HG03135 (cell line): ENCODE measurements at regions not wholly inside any gene's neighbourhood (a gene's known extent, or its start where the extent isn't known, plus 50 kb on each side); places are given as distances from the start of the nearest gene placed in this dataset.
"Not testable (repeated sequence)": the region's sequence is repeated elsewhere in the genome, so short reads cannot be mapped to it uniquely, and the experiment has no call there.

Experiments used
- ATAC-seq: cut with Tn5 transposase; IDR thresholded peaks from one replicate; pipeline ENCODE4 v1.9.1; 2021; ENCODE audit warnings: mild to moderate bottlenecking, moderate library complexity; ENCODE audit not compliant: unreplicated experiment

DNA sequence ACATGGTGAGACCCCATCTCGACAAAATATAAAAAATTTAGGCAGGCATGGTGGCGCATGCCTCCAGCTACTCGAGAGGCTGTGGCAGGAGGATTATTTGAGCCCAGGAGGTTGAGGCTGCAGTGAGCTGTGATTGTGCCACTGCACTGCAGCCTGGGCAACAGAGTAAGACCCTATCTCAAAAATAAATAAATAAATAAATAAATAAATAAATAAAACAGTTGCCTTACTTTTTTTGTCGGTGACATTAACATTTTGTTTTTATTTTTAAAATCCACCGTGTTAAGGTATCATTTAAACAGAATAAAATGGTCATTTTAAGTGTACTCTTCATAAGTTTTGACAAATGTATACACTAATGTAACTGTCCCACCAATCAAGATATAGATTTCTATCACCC is 57.0 kb downstream of the RASL11A start:
- no peak for ATAC-seq

DNA sequence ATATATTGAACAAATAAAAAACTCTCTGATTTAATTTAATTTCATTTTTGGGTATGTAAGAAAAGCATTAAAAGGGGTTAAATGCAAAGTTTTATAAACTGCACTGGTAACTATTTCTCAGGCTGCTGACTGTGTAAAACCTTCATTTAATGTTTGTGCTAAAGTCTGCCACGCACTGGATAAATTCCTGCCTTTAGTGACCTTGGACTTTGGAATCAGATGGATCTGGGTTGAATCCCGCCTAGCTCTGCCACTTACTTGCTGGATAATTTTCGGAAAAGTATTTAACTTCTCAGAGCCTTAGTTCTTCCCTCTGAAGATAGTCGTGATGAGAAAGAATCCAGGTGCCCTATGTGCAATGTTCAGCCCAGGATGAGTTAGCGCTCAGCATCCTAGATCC is 58.6 kb downstream of the RASL11A start:
- no peak for ATAC-seq

DNA sequence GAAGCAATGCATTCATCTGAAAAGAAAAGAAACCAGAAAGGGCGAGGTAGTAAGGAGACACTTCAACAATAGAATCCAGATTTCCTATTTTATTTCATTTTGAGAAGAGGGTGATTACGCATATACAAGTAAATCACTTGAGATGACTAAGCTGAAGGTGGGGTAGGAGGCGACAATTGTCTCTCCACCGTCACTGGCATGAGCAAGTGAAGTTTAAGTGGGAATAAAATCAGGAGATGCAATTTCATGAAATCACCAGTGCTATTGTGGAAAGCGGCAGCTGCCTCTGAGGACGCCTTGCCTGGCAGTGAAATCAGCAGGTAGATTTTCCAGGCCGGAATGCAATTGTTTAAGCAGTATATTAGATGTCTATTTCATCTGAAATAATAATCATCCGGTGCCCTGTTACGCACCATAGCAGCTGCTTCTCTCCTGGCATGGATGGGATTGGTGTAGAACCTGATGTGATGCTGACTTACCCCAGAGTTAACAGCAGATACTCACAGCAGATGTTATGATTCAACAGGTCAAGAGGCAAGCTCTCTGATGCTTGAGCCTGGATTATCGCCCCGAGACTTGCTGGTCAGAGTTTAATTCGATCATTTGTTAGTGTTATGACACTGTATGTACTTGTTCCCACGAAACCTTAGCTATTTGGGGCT is 64.3 kb downstream of the RASL11A start:
- ATAC-seq, result no peak

DNA sequence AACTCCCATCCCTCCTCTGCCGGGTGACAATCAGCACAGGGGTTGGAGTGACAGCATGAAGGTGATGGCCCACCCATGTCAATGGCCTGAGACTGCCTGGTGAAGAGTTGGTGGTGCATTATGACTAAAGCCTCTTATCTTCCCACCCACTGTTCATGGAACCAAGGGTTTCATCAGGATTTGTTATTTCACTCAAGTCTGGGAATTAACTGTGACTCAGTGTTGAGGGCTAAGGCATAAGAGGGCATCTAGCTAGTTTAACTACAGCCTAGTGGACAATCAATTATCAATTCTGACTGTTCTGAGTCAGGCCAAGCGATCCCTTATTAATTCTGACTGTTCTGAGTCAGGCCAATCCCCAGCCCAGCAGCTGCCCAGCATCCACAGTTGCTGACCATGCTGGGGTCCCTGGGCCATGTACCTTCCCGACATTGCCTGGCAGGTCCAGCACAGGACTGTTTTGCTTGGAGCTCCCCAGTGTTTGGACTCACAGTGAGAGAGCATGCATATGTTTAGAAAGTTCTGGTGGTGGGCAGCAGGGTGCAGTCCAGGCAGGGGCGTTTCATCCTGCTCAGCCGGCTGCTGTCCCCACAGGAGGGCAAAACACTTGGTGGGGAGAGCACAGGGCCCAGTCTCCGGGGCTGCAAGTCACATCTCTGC is 65.5 kb downstream of the RASL11A start:
- ATAC-seq, result no peak

DNA sequence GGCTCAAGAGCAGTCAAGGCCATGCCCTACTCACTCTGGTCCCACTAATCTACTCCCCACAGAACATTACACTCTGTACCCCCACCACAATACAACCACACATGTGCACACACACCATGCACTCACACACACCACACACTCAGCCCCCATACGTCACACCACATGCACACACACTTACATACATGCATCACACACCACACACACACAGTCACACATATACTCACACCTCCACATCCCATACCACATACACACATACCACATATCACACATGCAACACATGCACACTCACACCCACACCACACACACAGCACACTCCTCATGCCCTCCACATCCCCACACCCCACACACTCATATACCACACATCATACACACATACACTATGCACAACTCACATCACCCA is 67.6 kb downstream of the RASL11A start:
- no peak for ATAC-seq

DNA sequence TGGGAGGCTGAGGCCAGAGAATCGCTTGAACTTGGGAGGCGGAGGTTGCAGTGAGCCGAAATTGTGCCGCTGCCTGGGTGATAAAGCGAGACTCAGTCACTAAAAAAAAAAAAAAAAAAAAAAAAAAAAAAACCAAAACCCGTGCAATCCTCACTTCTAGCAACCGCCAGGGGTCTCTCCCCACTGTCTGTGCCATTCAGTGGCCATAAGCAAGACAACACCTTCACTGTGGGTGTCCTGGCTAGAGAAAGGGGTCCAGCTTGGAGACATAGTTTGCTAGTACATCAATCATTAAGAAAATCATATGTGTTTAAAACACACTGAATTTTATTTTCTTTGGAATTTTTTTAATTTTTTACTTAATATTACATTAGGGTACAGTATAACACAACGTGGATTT is 68.2 kb downstream of the RASL11A start:
- no peak for ATAC-seq

DNA sequence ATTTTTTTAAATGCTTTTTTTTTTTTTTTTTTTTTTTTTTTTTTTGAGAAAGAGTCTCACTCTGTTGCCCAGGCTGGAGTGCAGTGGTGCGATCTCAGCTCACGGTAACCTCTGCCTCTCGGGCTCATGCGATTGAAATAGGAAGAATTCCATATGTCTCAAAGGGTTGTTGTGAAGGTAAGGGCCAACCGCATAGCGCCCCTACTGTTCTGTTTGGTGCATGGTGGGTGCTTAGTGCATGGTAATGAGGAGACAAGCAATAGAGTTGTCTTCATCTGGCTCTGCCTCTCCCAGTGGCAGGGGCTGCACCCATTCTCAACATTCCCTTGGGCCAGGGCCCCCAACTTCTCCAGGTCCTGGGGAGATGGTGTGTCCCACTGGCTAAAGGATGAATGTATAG is 68.7 kb downstream of the RASL11A start:
- ATAC-seq, result no peak

DNA sequence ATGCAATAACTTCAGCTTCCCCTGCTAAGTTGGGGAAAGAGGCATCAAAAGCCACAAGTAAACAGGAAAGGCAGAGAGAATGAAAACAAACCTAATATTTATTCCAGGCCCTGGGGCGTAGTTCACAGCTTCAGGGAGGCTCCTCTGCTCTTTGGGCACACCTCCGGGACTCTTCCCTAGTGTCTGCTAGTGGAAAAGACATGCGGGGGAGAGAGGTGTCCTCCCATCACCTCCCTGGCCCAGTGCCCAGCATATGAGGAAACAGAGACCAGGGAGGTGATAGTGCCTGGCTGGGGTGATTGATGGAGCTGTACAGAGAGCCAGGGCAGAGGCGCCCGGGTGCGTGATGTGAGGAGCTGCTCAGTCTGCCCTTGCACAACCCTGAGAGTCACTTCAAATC is 71.0 kb downstream of the RASL11A start:
- no peak for ATAC-seq

DNA sequence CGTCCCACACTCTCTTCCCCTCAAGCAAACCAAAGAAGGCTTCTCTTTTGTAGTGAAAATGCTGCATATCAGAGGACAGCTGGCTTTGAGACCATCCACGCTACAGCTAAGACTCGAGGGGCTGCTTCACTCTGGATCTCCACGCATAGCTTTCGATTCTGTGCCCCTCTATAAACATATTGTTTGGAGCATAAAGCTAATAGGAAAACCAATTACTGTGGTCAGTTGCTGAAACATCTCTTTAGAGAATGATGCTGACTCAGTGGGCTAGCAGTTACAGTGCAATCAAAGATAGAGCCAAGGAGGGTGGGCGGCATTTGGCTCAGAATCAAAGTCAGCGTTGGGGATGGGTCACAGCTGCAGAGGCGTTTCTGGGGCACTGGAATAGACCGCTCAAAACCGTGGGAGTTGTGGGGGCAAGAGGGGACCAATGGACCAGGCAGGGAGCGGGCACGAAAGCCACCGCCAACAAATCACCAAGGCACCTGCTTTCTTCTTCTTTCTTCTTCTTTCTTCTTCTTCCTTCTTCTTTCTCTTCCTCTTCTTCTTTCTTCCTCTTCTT is 76.7 kb downstream of the RASL11A start:
- no peak for ATAC-seq

DNA sequence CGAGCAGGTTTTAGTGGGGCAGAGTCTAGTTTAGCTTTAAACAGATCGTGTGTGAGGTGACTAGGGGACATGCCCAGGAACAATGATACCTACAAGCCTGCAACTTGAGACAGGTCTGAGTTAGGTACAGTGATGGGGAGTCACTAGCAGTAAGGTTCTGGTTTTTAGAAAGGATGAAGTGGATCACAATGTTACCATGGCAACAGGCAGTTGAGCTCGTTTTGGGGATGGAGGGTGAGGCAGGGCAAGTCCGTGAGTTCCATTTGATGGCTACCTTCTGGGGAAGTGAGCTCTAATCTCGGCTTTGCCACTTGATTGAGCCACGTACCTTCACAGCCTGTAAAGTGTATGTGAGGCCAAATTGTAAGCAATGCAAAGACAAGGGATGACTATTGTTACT is 76.0 kb upstream of the GTF3A start:
- no peak for ATAC-seq

DNA sequence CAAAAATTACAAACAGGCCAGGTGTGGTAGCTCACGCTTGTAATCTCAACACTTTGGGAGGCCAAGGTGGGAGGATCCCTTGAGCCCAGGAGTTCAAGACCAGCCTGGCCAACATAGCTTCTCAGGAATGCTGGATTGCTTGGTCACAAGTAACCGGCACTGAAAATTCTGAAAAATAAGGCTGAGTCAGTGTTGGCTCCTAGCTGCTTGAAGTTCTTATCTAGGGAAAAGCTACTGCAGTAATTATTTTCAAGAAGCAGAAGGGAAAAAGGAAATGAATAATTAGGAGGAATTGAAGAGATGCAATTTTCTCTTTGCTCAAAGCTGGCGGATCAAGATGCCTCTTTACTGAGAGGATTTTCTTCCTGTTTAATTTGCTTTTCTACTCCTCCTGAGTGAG is 75.0 kb upstream of the GTF3A start:
- ATAC-seq, result no peak

DNA sequence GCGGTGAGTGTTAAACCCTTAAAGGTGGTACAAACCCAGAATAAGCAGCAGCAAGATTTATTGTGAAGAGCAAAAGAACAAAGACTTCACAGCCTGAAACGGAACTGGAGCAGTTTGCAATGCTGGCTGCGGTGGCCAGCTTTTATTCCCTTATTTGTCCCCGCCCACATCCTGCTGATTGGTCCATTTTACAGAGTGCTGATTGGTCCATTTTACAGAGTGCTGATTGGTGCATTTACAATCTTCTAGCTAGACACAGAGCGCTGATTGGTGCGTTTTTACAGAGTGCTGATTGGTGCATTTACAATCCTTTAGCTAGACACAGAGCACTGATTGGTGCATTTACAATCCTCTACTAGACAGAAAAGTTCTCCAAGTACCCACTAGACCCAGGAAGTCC is 73.6 kb upstream of the GTF3A start:
- ATAC-seq, result not testable (repeated sequence)

DNA sequence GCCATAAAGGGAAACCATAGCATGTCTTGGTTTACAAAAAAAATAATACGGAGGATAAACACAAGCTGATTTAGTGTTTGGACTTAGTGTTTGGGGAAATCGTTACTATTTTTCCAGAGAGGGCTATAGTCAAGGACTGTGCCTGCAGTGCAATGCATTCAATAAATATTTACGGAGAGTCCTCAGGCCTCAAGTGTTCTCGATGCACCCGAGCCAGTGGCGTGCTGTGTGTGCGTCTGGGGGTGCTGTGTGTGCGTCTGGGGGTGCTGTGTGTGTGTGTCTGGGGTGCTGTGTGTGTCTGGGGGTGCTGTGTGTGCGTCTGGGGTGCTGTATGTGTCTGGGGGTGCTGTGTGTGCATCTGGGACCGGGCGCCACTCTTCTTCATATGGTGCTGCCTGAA is 71.7 kb upstream of the GTF3A start:
- peak; percentile 9 for ATAC-seq

DNA sequence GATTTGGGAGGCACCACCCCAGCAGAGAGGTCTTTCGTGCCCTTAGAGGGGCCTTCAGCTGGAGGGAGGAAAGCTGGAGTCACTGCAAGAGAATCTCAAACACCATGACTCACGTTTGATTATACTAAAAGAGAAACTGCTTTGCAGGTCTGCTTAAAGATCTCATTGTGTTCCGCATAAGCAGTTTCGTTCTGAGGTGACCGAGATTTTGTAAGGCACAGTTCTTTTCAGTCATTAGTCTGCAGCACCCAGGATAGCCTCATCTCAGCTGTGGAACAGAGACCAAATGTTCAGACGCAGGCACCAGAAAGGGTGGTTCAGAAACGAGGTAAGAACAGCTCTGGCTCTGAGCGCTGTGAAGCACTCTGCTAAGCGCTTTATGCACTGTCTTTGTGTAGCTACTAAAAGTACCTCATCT is 71.2 kb upstream of the GTF3A start:
- peak; percentile 89 for ATAC-seq

DNA sequence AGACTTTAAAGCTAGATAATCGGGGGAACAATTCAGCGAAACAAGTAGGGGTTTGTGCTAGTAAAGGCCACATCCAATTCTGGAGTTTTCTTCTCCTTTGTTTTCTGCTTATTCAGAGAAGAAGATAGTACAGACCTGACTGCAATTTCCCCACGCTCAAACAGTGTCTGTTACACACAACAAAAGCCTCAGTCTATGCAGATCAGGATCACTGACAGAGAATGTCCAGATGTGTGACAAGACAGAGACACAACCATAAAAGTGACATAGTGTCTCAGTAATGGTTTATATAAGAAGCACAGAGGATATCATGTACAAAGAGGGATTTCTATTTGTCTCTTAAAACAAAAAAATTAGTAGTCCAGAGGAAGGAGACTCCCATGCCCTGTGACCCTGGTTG is 70.7 kb upstream of the GTF3A start:
- ATAC-seq, result no peak

DNA sequence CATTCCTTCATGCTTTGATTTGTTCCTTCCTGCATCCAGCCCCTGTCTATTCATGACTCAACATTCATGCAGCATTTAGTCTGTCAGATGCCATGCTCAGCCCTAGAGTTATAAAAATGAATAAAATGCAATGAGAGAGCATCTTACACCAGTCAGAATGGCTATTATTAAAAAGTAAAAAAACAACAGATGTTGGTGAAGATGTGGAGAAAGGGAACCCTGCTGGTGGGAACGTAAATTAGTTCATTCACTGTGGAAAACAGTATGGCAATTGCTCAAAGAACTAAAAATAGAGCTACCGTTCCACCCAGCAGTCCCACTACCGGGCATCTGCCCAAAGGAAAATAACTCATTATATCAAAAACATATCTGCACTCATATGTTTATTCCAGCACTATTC is 70.0 kb upstream of the GTF3A start:
- ATAC-seq, result no peak

DNA sequence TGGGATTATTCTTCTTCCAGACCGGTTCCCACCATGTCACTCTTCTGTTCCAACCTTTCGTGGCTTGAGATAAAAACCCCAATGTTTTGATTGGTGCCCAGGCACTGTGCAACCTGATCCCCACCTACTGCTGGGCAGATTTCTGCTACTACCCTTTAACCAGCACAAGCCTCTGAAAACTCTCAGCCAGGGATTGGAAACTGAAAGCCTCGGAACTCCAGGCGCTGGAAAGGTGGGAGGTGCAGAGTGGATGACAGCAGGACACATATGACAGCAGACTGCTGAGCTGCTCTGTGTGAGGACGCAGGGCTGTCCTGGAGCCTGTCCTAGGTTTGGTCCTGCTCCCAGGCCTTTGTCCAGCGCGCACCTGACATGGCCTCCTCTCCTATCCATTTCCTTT is 68.5 kb upstream of the GTF3A start:
- no peak for ATAC-seq

DNA sequence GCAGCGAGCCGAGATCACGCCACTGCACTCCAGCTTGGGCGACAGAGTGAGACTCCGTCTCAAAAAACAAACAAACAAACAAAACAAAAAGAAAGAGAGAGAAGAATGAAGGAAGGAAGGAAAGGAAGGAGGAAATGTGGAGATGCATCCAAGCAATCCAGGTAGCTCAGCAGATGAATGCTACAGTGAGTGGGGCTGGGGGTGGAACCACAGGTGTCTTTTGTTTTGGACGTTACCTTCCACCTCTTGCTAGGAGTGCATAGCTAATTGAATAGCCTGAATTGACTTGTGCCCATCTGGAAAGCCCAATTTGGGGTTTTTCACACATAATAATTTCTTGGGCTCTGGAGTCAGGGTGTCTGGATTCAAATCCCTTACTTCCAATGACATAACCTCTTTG is 66.0 kb upstream of the GTF3A start:
- ATAC-seq, result no peak

DNA sequence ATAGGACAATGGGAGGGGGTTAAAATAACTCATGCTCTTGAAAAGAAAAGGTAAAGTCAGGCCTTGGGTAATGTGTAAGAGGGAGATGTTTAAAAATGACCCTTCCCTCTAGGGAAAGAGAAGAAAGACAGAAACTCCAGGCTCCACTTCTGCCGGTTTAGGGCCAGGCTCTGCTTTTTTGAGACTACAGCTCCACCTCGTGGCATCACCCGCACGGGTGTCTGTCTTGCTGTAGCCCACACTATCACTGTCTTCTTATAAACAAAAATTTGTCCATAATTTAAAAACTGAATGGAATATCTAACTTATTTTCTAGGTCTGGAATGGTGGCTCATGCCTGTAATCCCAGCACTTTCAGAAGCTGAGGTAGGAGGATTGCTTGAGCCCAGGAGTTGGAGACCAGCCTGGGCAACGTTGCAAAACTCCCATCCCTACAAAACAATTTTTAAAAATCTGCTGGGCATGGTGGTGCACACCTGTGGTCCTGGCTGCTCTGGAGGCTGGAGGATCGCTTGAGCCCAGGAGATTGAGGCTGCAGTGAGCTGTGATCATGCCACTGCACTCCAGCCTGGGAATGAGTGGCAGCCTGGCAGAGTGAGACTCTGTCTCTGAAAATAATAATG is 65.1 kb upstream of the GTF3A start:
- no peak for ATAC-seq

DNA sequence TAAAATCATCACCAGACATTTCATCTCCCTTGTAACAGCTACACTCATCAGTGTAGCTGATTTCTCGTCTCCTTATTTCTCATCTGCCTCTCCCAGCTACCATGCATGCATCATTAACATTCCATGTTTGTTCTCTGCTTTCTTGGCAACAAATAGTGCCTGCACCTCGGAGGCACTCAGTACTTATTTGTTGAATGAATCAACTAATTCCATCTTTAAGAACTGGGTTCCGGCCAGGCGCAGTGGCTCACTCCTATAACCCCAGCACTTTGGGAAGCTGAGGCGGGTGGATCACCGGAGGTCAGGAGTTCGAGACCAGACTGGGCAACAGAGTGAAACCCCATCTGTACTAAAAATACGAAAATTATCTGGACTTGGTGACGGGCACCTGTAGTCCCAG is 63.9 kb upstream of the GTF3A start:
- ATAC-seq, result no peak

DNA sequence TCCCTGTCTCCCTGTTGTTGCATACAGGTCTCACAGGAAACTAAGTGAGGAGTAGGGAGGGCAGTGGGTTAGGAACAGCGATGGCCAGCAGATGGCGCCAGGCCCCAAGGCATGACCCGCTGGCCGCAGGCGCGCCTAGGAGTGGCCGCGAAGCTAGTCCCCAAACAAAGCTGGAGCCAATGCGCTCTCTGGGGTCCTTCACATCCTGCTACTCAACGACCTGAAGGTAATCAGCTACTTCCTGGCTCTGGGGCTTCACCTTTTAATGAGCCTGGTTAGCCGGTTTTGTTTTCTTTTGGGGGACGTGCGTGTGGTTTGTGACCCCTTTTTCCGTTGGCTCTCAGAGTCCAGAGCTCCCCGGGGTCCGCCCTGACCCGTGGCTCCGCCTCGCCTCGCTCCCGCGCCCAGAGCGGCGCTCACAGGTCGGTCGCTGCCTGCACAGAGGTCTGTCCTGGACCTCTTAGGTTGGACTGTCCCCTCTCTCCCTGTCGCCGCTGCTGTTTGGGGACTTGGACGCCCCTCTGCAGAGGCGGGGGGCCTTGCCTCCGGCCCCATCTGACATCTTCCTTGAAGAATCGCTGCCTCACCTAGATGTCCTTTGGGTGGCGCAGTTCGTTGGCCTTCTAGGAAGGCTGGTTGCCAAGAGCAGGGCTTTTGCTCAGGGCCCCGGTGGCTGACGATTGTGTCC is 62.2 kb upstream of the GTF3A start:
- ATAC-seq, result peak; percentile 82

DNA sequence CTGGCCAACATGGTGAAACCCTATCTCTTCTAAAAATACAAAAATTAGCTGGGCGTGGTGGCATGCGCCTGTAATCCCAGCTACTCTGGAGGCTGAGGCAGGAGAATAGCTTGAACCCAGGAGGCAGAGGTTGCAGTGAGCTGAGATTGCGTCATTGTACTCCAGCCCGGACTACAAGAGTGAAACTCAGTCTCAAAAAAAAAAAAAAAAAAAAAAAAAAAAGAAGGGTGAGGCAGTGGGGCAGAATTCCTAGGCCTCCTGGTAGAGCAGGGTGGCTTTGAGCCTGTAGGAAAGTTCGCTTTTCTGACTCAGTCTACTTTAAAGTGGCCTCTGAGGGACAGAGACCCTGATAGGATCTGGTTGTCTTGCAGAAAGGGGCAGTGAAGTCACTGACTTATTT is 60.8 kb upstream of the GTF3A start:
- not testable (repeated sequence) for ATAC-seq
